HG03439 (cell line): ENCODE measurements at regions not wholly inside any gene's neighbourhood (a gene's known extent, or its start where the extent isn't known, plus 50 kb on each side); places are given as distances from the start of the nearest gene placed in this dataset.

Experiments used
- ATAC-seq: cut with Tn5 transposase; IDR thresholded peaks from one replicate; pipeline ENCODE4 v1.9.1; 2021; ENCODE audit warnings: mild to moderate bottlenecking, moderate library complexity; ENCODE audit not compliant: unreplicated experiment

- no peak for ATAC-seq
Observed at GRCh38 chr17:34195987-34196386, 59.1 kb upstream of the CCL2 start.

GRCh38 chr17:34198519-34198918 lies 56.6 kb upstream of the CCL2 start:
- no peak for ATAC-seq

GRCh38 chr17:34199454-34199853 lies 55.6 kb upstream of the CCL2 start:
- ATAC-seq = no peak

DNA sequence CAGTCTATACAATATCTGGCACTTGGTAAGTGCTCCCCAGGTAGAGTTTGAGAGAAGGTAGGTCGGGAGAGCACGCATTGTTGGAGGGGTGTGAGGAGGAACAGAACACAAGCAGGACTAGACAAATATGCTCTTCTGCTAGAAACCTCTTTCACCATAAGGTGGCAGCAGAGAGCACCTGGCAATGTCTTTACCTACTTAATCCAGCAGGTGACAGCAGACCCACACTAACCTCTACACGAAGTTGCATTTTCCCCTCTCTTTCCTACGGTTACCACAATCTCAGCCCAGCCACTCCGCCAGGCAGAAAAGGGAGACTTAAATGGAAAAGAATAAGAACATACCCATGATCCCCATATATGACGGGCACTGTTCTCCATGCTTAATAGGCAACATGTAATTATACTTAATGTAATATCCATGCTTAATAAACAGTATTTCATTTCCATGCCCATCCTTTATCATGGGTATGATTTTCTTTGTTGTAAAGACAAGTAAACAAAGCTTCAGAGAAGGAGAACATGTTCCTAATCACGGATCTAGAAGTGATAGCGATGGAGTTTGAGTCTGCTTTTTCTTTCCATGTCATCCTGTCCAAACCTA lies 55.1 kb upstream of the CCL2 start:
- no peak for ATAC-seq

GRCh38 chr17:34201225-34201624 lies 53.9 kb upstream of the CCL2 start:
- ATAC-seq = no peak

GRCh38 chr17:34201767-34202166 lies 53.3 kb upstream of the CCL2 start:
- ATAC-seq = no peak

DNA sequence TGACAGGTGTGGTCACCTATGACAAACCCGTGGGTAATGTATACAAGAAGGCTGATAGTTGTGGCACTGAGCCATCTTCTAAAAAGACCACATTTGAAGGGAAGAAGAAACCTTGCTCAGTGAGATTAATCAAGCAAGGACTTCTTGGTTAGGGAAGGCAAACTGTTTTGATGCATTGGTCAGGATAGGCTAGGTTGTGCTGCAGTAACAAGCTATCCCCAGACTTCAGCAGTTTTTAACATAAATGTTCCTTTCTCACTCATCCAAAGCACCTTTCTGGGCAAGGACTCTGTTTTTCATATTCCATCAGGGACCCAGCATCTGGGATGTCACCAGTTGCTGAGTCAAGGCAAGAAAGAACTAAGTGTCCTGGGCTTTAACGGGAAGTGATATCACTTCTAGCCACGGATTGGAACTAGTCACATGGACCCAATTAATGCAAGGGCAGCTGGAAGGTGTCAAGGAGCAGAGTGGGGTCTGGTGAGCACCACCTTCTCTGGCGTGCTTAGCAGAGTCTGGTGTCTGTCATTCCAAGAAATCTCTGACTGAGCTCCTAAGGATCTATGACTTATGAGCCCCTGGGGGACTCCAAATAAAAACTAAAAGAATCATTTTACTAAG lies 52.0 kb upstream of the CCL2 start:
- ATAC-seq = no peak

GRCh38 chr17:34204402-34204801 lies 50.7 kb upstream of the CCL2 start:
- ATAC-seq = no peak
